Activated naive CD8-positive, alpha-beta T cell treated with anti-CD3 and anti-CD28 coated beads, Interleukin-2, amount 50 U/mL, for 24 hours (primary cell): ENCODE measurements at regions not wholly inside any gene's neighbourhood (a gene's known extent, or its start where the extent isn't known, plus 50 kb on each side); places are given as distances from the start of the nearest gene placed in this dataset.
"Not testable (repeated sequence)": the region's sequence is repeated elsewhere in the genome, so short reads cannot be mapped to it uniquely, and the experiment has no call there.

Experiments used
- ATAC-seq: fragments of 150-1000 bp; cut with Tn5 transposase; one replicate; pipeline ENCODE4 v1.10.0; 2021
- DNase-seq: peaks from one replicate; pipeline ENCODE4 v3.0.0; 2021
- H3K27ac Mint-ChIP-seq: one replicate; pipeline ENCODE4 v1.8.0; 2021; ENCODE audit warnings: mild to moderate bottlenecking, mixed read lengths
- H3K27me3 Mint-ChIP-seq: one replicate; pipeline ENCODE4 v1.8.0; 2021; ENCODE audit warnings: mixed read lengths
- H3K36me3 Mint-ChIP-seq: one replicate; pipeline ENCODE4 v1.8.0; 2021; ENCODE audit warnings: low read depth, mixed read lengths
- H3K4me1 Mint-ChIP-seq: one replicate; pipeline ENCODE4 v1.8.0; 2021; ENCODE audit warnings: mixed read lengths
- H3K4me3 Mint-ChIP-seq: one replicate; pipeline ENCODE4 v1.8.0; 2021; ENCODE audit warnings: mild to moderate bottlenecking, moderate library complexity, mixed read lengths
- H3K9me3 Mint-ChIP-seq: one replicate; pipeline ENCODE4 v1.8.0; 2021; ENCODE audit warnings: mixed read lengths

GRCh38 chr13:50170447-50171037 lies 155.3 kb downstream of the KCNRG start:
- H3K36me3 Mint-ChIP-seq = no peaks in the 10 kb centered on the region
- H3K4me3 Mint-ChIP-seq = no peak overlapping the region
- DNase-seq = no peak
- peaks cover 11% of the 10 kb centered on the region for H3K4me1 Mint-ChIP-seq
- no peak for ATAC-seq
- H3K27me3 Mint-ChIP-seq = peaks cover 5% of the 10 kb centered on the region
- H3K27ac Mint-ChIP-seq = no peak overlapping the region
- H3K9me3 Mint-ChIP-seq = peaks cover 4% of the 10 kb centered on the region

- H3K4me1 Mint-ChIP-seq = peaks cover 11% of the 10 kb centered on the region
- H3K36me3 Mint-ChIP-seq = no peaks in the 10 kb centered on the region
- H3K9me3 Mint-ChIP-seq = peaks cover 4% of the 10 kb centered on the region
- no peak overlapping the region for H3K27ac Mint-ChIP-seq
- no peak overlapping the region for H3K4me3 Mint-ChIP-seq
- H3K27me3 Mint-ChIP-seq = peaks cover 3% of the 10 kb centered on the region
- no peak for DNase-seq
- ATAC-seq = no peak
Observed at GRCh38 chr13:50171590-50172282, 156.5 kb downstream of the KCNRG start.

- H3K9me3 Mint-ChIP-seq, DNase-seq, H3K36me3 Mint-ChIP-seq, ATAC-seq, H3K4me1 Mint-ChIP-seq, H3K27me3 Mint-ChIP-seq, H3K4me3 Mint-ChIP-seq, H3K27ac Mint-ChIP-seq: not testable (repeated sequence)
Observed at GRCh38 chr13:50173045-50173444, 157.8 kb downstream of the KCNRG start.

- no peaks in the 10 kb centered on the region for H3K27me3 Mint-ChIP-seq
- peaks cover 4% of the 10 kb centered on the region for H3K9me3 Mint-ChIP-seq
- peaks cover 2% of the 10 kb centered on the region for H3K4me1 Mint-ChIP-seq
- ATAC-seq = no peak
- no peak overlapping the region for H3K4me3 Mint-ChIP-seq
- no peak for DNase-seq
- no peaks in the 10 kb centered on the region for H3K36me3 Mint-ChIP-seq
- no peak overlapping the region for H3K27ac Mint-ChIP-seq
Observed at GRCh38 chr13:50174630-50175029, 159.4 kb downstream of the KCNRG start.

GRCh38 chr13:50179977-50180376 lies 164.7 kb downstream of the KCNRG start:
- no peak overlapping the region for H3K4me3 Mint-ChIP-seq
- ATAC-seq = no peak
- no peaks in the 10 kb centered on the region for H3K27me3 Mint-ChIP-seq
- H3K9me3 Mint-ChIP-seq = no peaks in the 10 kb centered on the region
- no peaks in the 10 kb centered on the region for H3K36me3 Mint-ChIP-seq
- no peak overlapping the region for H3K27ac Mint-ChIP-seq
- no peaks in the 10 kb centered on the region for H3K4me1 Mint-ChIP-seq
- no peak for DNase-seq

GRCh38 chr13:50185769-50186763 lies 170.8 kb downstream of the KCNRG start:
- not testable (repeated sequence) for H3K9me3 Mint-ChIP-seq, ATAC-seq, H3K4me1 Mint-ChIP-seq, DNase-seq, H3K36me3 Mint-ChIP-seq, H3K27ac Mint-ChIP-seq, H3K27me3 Mint-ChIP-seq
- H3K4me3 Mint-ChIP-seq = peak overlapping the region; percentile 50

GRCh38 chr13:50187352-50188029 lies 172.2 kb downstream of the KCNRG start:
- no peak for ATAC-seq

GRCh38 chr13:50188696-50189095 lies 173.5 kb downstream of the KCNRG start:
- ATAC-seq (no peak), DNase-seq (no peak)
- Mint-ChIP-seq H3K36me3 (no peaks in the 10 kb centered on the region), H3K27me3 (peaks cover 8% of the 10 kb centered on the region), H3K4me3 (no peak overlapping the region), H3K9me3 (no peaks in the 10 kb centered on the region), H3K4me1 (peaks cover 12% of the 10 kb centered on the region), H3K27ac (no peak overlapping the region)

More at GRCh38 chr13:50187352-50188029, 172.2 kb downstream of the KCNRG start:
- Mint-ChIP-seq H3K36me3 (no peaks in the 10 kb centered on the region), H3K4me1 (peaks cover 5% of the 10 kb centered on the region), H3K27ac (no peak overlapping the region), H3K27me3 (peaks cover 8% of the 10 kb centered on the region), H3K9me3 (no peaks in the 10 kb centered on the region), H3K4me3 (no peak overlapping the region)
- DNase-seq = no peak

- H3K27ac Mint-ChIP-seq = no peak overlapping the region
- H3K27me3 Mint-ChIP-seq = peaks cover 8% of the 10 kb centered on the region
- no peaks in the 10 kb centered on the region for H3K9me3 Mint-ChIP-seq
- no peak for ATAC-seq
- peaks cover 15% of the 10 kb centered on the region for H3K4me1 Mint-ChIP-seq
- H3K36me3 Mint-ChIP-seq = no peaks in the 10 kb centered on the region
- no peak overlapping the region for H3K4me3 Mint-ChIP-seq
- no peak for DNase-seq
Observed at GRCh38 chr13:50189450-50189849, 174.2 kb downstream of the KCNRG start.

- no peak for DNase-seq
- Mint-ChIP-seq H3K4me1 (peaks cover 15% of the 10 kb centered on the region), H3K27ac (no peak overlapping the region), H3K4me3 (no peak overlapping the region), H3K36me3 (no peaks in the 10 kb centered on the region), H3K9me3 (no peaks in the 10 kb centered on the region), H3K27me3 (peaks cover 10% of the 10 kb centered on the region)
- ATAC-seq = no peak
Observed at GRCh38 chr13:50191004-50191403, 175.8 kb downstream of the KCNRG start.

GRCh38 chr13:50192272-50192813 lies 177.1 kb downstream of the KCNRG start:
- Mint-ChIP-seq H3K27me3 (peaks cover 10% of the 10 kb centered on the region), H3K9me3 (no peaks in the 10 kb centered on the region), H3K4me1 (peaks cover 15% of the 10 kb centered on the region), H3K36me3 (no peaks in the 10 kb centered on the region), H3K4me3 (no peak overlapping the region), H3K27ac (no peak overlapping the region)
- DNase-seq (no peak), ATAC-seq (no peak)

- Mint-ChIP-seq H3K4me1 (peaks cover 20% of the 10 kb centered on the region), H3K27ac (no peak overlapping the region), H3K9me3 (no peaks in the 10 kb centered on the region), H3K36me3 (no peaks in the 10 kb centered on the region), H3K27me3 (peaks cover 4% of the 10 kb centered on the region), H3K4me3 (no peak overlapping the region)
- ATAC-seq (no peak), DNase-seq (no peak)
Observed at GRCh38 chr13:50195045-50195444, 179.8 kb downstream of the KCNRG start.

GRCh38 chr13:50196118-50196517 lies 180.9 kb downstream of the KCNRG start:
- H3K9me3 Mint-ChIP-seq = no peaks in the 10 kb centered on the region
- peaks cover 18% of the 10 kb centered on the region for H3K4me1 Mint-ChIP-seq
- peaks cover 2% of the 10 kb centered on the region for H3K27me3 Mint-ChIP-seq
- H3K4me3 Mint-ChIP-seq = no peak overlapping the region
- no peak for ATAC-seq
- no peak for DNase-seq
- no peak overlapping the region for H3K27ac Mint-ChIP-seq
- no peaks in the 10 kb centered on the region for H3K36me3 Mint-ChIP-seq

- H3K27me3 Mint-ChIP-seq = peaks cover 2% of the 10 kb centered on the region
- H3K9me3 Mint-ChIP-seq = no peaks in the 10 kb centered on the region
- no peak overlapping the region for H3K4me3 Mint-ChIP-seq
- peaks cover 14% of the 10 kb centered on the region for H3K4me1 Mint-ChIP-seq
- H3K36me3 Mint-ChIP-seq = no peaks in the 10 kb centered on the region
- ATAC-seq = peak; percentile 55
- no peak overlapping the region for H3K27ac Mint-ChIP-seq
- DNase-seq = no peak
Observed at GRCh38 chr13:50197705-50198104, 182.5 kb downstream of the KCNRG start.
